GM21515 (cell line): ENCODE measurements at regions not wholly inside any gene's neighbourhood (a gene's known extent, or its start where the extent isn't known, plus 50 kb on each side); places are given as distances from the start of the nearest gene placed in this dataset.
"Not testable (repeated sequence)": the region's sequence is repeated elsewhere in the genome, so short reads cannot be mapped to it uniquely, and the experiment has no call there.

Experiments
- ATAC-seq: cut with Tn5 transposase; IDR thresholded peaks from one replicate; pipeline ENCODE4 v1.9.1; 2021; ENCODE audit not compliant: unreplicated experiment

DNA sequence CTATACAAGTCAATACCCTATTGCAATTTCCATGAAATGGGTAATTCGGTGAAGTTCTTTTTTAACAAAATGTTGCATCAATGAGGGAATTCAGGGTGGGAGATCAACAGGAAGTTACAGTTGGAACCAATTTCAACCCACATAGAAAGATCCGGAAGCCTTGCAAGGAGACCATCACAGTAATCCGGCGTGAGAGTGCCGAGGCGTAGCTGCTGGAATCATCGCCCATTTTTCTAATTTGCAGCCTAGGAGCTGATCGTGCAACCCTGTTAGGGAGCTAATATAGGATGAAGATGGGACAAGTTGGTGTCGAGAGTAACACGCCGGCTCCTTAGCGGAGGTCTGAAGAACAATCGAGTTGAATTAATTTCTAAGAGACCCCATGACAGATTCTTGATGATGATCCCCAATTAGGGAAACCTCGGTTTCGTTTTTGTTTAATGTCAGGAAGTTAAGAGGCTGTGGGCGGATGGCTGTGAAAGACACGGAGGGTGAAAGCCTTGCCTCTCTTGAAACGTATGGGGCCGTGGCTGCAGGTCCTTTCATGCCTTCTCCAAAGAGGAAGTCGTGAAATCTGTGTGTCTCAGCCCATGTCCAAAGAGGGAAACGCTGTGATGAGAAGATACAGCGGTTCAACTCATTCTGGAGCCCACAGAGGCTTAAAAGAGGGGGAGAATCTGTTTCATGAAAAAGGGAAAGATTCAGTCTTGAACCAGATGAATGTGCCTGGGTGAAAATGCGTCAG is 51.2 kb upstream of the CARD11 start:
- peak; percentile 54 for ATAC-seq

DNA sequence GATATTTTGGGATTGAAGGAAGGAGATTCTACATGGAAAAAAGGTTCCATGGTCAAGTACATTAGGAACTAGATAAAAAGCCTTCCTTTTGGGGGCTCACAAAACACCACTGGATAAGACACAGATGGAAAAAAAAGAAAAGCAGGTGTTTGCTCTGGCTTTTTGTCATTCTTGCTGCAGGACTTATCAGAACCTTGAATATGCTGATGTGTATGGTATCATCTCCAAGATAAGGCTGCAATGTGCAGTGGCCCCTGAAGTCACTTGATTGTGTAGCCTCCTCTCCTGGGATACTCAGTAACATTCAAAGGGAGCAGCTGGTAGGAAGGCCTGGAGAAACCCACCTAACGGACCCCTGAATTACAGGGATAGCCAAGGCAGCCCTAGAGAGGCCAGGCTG is 54.1 kb upstream of the CARD11 start:
- ATAC-seq, result no peak

GRCh38 chr7:3102159-3102558 is 58.5 kb upstream of the CARD11 start:
- ATAC-seq, result no peak

DNA sequence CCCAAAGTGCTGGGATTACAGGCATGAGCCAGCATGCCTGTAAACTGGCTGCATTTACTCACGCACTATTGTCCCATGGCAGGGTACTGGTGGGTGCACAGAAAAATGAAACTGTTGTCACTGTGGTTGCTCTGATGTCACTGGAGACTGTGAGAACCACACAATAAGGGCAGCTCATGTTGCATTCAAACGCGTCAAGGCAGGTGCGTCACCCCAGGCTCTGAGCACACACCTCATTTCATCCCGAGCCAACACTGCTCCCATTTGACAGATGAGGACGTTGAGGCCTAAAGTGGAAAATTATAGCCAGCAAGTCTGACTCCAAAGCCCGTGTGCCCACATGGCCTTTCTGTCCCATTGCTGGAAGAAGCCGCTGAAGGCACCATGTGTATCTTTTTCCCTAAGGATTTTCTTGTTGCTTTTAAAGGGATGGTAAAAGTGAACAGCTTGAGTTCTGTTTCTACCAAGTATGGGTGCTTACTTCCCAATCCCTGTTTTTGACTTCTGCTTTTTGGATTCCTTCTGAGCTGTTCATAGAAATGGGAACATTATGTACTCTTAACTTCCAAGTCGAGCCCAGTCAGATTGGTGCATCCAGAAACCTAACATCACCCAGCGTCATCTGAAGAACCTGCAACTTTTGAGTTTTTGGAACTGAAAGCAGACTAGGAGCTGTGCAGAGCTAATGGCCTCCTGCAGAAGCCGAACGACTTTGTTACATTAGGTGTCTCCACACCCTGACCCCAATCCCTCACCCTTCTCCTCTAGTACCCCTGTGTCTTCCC is 60.1 kb upstream of the CARD11 start:
- no peak for ATAC-seq

- ATAC-seq, result no peak
These were observed 62.2 kb upstream of the CARD11 start for GRCh38 chr7:3105856-3106255.

- no peak for ATAC-seq
These were observed 62.7 kb upstream of the CARD11 start for GRCh38 chr7:3106361-3106826.

GRCh38 chr7:3107228-3107763 is 63.6 kb upstream of the CARD11 start:
- no peak for ATAC-seq

GRCh38 chr7:3107889-3108570 is 64.4 kb upstream of the CARD11 start:
- ATAC-seq, result no peak

DNA sequence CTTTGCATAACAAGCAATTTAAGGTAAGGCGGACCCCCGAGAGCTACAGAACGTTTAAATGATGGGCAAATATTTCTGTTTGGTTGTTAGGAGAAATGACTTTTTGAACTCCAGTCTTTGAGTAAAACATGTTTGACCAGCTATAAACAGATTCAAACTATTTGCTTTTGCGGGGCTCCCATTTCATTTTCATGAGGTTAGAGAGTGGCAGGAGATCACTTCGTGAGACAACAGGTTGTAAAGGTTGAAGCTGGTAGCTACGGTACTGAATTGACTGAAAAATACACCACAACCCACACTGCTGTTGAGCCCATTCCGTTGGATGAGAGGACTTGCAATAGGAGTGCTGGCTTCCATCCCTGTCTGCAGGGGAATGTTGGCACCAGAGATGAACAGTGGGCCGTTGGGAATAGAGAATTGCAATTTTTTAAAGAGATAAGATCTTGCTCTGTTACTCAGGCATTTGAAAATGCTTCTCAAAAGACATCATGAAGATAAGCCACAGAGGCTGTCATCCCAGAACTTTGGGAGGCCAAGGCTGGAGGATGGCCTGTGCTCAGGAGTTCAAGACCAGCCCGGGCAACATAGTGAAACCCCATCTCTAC is 65.7 kb upstream of the CARD11 start:
- no peak for ATAC-seq

DNA sequence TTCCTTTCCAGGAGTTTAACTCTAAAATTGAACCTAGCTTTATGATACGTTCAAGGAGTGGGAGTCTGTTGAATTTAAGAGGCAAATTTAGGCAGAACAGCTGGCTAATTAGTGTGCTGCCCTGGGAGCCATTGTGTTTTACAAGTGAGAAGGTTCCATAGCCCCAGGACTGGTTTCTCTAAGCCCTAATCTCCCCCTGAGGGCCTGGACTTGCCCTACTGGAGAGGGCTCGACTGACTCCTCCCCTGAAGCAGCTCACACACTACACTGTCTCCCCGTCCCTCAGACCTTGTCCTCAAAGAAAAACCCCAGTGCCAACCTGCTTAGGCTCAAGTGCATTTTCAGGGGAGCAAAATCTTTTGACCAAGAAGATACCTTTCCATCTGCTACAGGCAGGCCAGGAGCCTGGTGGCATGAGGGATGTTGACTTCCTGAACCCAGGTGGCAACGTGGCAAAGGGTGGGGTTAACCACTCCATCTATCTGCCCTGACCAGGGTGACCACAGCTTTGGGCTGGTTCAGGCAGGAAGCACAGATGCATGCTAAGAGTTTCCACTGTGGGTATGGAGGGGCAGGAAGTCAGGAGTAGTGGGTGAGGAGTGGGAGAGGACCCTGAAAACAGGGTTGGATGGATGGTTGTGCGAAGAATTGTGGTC is 68.9 kb upstream of the CARD11 start:
- no peak for ATAC-seq

DNA sequence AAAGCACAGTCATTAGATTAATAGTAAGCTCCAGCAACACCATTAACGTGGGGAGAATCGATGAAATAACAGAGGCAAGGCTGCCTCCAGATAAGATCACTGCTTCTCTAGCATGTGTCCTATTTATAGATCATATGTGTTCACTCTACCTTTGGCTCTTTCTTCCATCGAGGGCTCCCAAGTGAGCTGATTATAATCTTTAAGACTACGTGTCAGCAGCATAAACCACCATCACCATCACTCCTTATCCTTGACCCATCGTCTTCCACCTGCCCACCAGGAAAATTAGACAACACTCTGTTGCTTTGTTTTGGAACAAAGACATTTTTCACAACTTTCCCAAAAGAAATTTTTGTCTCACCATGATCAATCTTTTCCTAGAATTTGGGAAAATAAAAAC is 71.2 kb upstream of the CARD11 start:
- ATAC-seq, result no peak

- ATAC-seq, result no peak
These were observed 73.4 kb upstream of the CARD11 start for GRCh38 chr7:3117081-3117480.

DNA sequence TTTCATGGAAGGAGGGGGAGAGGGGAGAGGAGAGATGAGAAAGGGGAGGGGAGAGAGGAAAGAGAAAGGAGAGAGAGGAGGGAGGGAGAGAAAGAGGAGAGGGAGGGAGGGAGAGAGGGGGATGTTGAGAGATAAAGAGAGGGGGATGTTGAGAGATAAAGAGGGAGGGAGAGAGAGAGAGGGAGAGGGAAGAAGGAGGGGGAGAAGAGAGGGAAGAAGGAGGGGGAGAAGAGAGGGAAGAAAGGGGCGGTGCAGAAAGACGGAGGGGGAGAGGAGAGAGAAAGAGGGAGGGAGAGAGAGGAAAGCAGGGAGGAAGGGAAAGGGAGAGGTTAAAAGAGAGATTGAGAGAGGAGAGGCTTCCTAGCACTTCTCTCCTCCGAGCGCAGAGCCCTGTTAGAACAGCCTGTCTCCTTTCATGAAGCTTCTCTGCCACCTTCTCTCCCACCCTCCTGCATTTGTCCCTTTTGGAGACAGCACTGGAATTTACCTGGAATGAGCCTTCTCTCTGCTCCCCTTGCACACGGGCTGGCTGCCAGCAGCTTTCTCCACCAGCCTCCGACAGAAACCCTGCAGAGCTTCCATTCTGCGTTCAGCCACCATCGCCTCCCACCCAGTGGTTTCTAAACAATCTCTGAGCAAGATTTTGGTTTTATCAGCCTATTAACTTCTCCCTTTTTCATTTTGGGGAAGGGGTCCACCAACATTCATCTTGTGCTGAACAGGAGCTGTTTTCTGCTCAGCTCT is 74.0 kb upstream of the CARD11 start:
- ATAC-seq, result no peak

DNA sequence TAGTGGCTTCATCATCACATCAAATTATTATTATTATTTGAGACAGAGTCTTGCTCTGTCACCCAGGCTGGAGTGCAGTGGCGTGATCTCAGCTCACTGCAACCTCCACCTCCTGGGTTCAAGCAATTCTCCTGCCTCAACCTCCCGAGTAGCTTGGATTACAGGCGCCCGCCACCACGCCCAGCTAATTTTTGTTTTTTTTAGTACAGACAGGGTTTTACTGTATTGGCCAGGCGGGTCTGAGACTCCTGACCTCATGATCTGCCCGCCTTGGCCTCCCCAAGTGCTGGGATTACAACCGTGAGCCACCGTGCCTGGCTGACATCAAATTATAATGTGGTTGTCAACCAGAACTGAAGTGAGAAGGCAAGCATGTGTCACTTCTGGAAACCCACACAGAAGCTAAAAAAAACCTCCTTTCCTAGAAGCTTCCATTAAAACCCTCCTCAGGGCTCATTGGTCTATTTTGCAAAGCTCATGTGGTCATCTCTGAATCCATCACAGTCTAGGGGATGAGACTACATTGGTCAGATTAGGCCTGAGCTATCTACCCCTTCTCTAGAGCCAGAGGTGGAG is 75.8 kb upstream of the CARD11 start:
- not testable (repeated sequence) for ATAC-seq

GRCh38 chr7:3119963-3120362 is 76.3 kb upstream of the CARD11 start:
- no peak for ATAC-seq

- ATAC-seq, result no peak
These were observed 76.8 kb upstream of the CARD11 start for GRCh38 chr7:3120513-3120912.

DNA sequence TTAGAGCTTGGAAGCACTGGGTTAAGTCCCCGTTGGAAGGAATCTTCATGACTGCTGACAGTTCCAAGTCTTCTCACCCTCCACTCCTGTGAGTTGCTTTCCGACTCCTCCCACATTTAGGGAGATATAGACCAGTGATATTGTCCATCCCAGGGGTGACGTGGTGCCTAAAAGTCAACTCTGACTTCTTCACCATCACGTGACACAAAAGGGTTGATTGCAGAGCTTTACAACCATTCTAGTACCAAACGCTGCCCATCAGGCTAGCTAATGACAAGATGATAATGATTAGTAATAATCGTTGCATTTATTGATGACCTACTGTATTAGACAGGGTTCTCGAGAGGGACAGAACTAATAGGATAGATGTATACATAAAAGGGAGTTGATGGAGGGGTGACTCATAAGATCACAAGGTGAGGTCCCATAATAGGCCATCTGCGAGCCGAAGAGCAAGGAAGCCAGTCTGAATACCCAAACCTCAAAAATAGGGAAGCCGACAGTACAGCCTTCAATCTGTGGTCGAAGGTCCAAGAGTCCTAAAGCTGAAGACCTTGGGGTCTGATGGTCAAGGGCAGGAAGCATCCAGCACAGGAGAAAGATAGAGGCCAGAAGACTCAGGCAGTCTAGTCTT is 85.3 kb upstream of the CARD11 start:
- ATAC-seq, result no peak

DNA sequence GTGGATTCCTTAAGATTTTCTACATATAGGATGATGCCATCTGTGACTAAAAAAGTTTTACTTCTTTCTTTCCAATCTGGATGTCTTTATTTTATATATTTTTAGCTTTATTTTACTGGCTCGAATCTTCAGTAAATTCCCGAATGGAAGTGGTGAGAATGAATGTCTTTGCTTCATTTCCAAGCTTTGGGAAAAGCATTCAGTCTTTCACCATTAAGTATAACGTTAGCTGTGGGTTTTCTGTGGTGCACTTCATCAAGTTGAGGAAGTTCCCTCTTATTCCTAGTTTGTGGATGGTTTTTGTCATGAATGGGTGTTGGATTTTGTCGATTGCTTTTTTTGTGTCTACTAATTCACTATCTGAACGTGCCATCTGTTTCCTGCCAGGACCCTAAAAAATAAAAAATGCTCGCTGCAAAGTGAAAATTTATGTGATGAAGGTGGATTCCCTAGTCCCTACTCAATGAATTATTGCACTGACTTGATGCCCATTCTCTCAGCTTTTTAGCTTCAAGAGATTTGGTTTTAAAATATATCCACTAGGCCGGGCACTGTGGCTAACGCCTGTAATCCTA is 90.2 kb upstream of the CARD11 start:
- no peak for ATAC-seq

DNA sequence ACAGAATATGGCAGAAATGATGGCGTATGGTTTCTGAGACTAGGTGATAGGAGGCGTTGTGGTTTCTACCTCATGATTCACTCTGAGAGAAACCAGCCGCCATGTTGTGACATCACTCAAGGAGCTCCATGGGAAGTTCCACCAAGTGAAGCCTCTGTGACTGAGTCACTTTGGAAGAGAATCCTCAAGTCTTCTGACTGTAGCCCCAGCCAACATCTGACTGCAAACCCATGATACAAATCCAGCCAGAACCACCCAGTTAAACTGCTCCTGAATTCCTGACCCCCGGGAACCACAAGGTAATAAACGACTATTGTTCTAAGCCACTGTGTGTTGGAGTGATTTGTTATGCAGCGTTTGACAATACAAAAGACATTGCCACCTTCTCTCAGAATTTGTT is 91.1 kb upstream of the CARD11 start:
- no peak for ATAC-seq
